Uterus (tissue), 2 donors: ENCODE measurements at regions not wholly inside any gene's neighbourhood (a gene's known extent, or its start where the extent isn't known, plus 50 kb on each side); places are given as distances from the start of the nearest gene placed in this dataset.

Source experiments
- POLR2A ChIP-seq, 2 donors: fragments of 450-650 bp; IDR thresholded peaks; one replicate each; pipeline ENCODE4 v1.6.1; 2016; ENCODE audit warnings: antibody characterized with exemption in 2 of 2, mild to moderate bottlenecking in 1 of 2, moderate library complexity in 1 of 2
- TF ChIP-seq, protein P1 (sequence below), 4 experiments: fragments of 200-600 bp in 2 of 4; fragments of 450-650 bp in 2 of 4; sonication (generic) in 2 of 4; IDR thresholded peaks; one replicate each; pipeline ENCODE4 v1.5.1; 2016 to 2019; ENCODE audit warnings: antibody characterized with exemption in 4 of 4, mild to moderate bottlenecking in 2 of 4, moderate library complexity in 1 of 4

DNA sequence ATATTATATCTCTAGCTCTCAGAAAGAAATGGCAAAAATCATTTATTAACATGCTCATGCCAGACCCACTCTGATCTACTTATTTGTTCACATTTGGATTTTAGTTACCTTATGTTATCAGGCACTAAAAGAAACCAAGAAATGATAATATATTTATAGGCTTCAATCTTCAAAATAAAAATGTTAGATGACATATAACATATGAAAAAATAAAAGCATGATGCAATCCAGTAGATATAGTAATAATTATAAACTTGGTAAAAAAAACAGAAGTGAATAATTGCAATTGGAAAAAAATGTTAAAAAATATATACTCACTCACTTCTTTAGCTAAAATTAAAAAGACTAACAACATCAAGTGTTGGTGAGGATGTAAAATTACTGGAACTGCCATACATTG lies 248.3 kb upstream of the VRK2 start:
- TF ChIP-seq, protein P1, sequence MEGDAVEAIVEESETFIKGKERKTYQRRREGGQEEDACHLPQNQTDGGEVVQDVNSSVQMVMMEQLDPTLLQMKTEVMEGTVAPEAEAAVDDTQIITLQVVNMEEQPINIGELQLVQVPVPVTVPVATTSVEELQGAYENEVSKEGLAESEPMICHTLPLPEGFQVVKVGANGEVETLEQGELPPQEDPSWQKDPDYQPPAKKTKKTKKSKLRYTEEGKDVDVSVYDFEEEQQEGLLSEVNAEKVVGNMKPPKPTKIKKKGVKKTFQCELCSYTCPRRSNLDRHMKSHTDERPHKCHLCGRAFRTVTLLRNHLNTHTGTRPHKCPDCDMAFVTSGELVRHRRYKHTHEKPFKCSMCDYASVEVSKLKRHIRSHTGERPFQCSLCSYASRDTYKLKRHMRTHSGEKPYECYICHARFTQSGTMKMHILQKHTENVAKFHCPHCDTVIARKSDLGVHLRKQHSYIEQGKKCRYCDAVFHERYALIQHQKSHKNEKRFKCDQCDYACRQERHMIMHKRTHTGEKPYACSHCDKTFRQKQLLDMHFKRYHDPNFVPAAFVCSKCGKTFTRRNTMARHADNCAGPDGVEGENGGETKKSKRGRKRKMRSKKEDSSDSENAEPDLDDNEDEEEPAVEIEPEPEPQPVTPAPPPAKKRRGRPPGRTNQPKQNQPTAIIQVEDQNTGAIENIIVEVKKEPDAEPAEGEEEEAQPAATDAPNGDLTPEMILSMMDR (IDR thresholded peaks at IDR 0.05), result no peak
- TF ChIP-seq POLR2A (IDR thresholded peaks at IDR 0.05), result no peak
